ENCODE measurements at regions not wholly inside any gene's neighbourhood (a gene's known extent, or its start where the extent isn't known, plus 50 kb on each side); places are given as distances from the start of the nearest gene placed in this dataset.

DNA sequence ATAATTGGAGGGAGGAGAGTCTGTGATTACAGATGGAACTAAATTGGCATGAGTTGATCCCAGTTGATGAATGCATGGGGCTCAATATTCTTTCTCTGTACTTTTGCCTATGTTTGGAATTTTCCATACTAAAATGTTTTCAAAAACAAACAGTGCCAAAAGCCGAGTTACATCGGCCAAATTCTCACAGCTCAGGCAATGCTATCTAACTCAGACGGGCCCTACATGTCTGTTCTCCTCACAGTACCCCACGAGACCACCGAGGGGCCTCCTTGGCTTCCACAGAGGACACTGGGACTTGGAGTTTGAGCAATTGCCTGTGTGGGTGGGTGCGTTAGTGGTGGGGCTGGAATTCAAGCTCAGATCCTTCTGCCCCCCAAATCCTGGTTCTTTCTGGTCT is 413.2 kb downstream of the CDH26 start:
- no peak for DNase-seq (ENCODE audit: low spot score)

DNA sequence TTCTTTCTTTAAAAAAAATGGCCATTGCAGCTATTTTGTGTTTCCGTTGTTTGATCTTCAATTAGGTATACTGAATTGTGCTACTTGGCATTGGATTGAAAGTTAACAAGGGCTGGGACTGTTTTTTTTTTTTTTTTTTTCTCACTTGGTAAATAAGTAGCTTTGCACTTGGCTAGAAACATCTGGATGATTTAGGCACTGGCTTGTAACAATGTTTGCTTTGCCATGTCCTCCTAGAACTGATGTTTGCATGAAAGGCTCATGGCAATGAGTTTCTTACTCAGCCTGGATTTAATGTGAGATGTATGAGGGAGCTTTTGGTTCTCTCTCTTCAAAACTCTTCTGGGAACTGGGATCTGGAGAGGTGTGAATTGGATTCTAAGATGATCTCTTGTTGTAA is 414.1 kb downstream of the CDH26 start:
- DNase-seq (ENCODE audit: low spot score) = no peak

DNA sequence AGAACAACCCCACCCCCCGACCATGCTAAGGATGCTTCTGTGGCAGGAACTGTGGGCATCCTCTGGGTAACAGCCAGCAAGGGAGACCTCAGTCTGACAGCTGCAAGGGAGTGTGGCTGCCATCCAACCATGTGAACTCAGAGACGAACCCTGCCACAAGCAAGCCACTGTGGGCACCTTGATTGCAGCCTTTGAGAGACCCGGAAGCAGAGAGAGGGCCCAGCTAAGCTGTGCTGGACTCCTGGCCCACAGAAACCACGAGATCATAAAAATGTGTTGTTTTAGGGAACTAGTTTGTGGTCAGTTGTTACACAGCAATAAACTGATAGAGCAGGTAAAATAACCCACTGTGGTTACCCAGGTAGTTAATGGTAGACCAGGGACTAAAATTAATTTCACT is 414.6 kb downstream of the CDH26 start:
- no peak for DNase-seq (ENCODE audit: low spot score)

DNA sequence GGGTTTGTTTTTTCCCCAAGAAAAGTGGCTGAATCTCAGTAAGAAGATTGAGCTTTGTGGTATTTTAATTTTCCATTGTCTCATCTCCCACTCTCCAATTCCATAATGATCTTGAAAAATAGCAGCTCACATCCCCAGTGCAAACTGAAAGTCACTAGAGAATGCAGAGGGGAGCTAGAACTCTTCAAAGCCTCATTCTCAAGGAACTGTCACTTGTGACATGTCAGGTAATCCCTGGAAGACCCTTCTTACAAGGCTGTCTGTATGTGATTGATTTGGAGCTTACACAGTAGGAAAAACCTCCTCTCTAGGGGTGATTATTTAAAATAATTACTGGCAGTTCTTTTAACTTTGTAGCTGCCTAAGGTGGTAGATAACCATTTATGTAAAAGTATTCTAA is 420.4 kb downstream of the CDH26 start:
- no peak for DNase-seq (ENCODE audit: low spot score)

DNA sequence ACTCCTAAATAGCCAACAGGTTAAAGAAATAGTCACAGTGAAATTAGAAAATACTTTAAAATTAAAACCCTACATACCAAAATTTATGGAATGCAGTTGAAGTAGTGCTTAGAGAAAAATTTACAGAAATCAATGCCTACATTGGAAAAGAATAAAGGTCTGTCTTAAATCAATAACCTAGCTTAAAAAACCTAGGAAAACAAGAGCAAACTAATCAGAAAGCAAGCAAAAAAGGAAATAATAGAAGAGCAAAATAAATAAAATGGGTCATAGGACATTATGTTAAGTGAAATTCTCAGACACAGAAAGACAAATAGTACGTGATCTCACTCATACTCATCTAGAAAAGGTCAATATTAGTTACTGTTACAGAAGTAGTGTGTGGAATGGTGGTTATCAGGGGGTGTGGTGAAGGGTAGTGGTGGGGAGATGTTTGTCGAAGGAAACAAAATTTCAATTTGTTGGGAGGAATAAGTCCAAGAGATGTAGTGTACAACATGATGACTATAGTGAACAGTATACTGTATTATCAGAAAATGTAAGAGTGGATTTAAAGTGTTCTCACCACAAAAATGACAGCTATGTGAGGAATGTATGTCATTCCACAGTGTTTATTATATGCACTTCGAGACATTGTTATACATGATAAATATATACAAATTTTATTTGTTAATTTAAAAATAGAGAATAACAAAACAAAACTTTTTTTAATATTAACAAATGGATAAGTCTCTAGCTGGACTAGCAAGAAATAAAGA is 423.6 kb downstream of the CDH26 start:
- DNase-seq (ENCODE audit: low spot score) = no peak

DNA sequence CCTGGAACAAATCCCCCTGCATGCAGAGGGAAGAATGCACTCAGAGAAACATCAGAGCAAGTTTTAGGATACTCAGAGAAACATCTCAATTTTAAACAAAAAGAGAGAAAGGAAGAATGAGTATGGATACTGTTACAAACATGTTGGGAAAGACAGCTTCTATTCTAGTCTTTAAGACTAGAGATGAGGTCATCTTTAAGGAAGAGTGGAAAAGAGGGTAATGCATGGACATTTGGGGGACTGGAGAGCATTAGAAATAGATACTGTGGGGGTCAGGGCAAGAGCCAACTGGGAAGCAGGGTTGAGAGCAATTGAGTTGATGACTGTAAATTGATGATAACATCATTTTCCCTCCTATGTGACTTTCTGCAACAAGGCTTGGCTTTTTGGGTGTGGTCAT is 431.2 kb downstream of the CDH26 start:
- DNase-seq (ENCODE audit: low spot score) = no peak

DNA sequence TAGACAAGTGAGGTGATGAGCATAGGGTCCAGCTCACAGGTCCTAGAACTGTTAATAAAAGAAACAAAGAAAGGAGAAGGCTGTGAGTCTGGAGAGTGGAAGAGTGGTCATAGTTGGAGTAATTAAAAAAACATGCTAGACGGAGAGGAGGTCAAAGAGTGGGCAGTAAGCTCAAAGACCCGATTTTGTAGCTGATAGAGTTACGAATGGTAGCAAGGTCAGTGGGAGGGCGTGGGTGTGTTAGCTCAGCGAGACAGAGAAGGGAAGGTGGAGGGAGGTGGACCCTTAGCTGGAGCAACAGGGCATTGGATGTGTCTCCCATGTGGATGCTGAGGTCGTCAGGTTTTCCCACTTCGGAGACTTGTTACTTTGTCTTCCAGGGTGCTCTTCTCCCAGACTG is 431.7 kb downstream of the CDH26 start:
- no peak for DNase-seq (ENCODE audit: low spot score)

DNA sequence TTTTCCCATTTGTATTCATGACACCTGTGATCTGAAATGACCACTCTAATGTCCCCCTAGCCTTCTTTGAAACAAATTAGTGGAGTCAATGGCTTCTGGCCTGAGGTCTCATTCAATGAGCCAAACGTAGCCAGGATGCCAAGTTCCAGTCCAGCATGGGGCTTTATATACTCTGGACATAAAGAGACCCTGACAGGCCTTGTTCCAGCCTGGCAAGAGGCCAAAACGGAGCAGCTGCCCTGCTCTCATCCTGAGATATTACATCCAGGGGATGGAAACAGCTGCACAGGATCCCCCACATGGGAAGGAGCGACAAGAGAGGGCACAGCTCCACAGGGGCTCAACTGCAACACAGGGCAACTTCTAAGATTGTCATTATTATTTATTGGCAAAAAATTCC is 437.8 kb downstream of the CDH26 start:
- DNase-seq (ENCODE audit: low spot score) = no peak

DNA sequence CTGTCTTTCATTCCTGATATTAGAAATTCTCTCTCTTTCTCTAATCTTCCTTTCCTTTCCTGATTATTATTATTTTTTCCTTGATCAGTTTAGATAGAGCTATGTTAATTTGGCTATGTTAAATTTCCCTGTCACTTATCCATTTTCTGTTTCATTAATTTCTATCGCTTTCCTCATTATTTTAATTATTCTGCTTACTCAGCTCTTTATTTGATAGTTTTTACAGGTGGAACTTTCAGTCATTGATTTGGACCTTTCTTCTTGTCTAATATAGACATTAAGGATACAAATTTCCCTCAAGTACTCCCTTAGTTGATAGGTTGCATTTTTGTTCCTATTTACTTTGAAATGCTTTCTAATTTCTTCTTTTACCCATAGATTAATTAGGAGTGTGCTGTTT is 442.3 kb downstream of the CDH26 start:
- DNase-seq (ENCODE audit: low spot score) = no peak

DNA sequence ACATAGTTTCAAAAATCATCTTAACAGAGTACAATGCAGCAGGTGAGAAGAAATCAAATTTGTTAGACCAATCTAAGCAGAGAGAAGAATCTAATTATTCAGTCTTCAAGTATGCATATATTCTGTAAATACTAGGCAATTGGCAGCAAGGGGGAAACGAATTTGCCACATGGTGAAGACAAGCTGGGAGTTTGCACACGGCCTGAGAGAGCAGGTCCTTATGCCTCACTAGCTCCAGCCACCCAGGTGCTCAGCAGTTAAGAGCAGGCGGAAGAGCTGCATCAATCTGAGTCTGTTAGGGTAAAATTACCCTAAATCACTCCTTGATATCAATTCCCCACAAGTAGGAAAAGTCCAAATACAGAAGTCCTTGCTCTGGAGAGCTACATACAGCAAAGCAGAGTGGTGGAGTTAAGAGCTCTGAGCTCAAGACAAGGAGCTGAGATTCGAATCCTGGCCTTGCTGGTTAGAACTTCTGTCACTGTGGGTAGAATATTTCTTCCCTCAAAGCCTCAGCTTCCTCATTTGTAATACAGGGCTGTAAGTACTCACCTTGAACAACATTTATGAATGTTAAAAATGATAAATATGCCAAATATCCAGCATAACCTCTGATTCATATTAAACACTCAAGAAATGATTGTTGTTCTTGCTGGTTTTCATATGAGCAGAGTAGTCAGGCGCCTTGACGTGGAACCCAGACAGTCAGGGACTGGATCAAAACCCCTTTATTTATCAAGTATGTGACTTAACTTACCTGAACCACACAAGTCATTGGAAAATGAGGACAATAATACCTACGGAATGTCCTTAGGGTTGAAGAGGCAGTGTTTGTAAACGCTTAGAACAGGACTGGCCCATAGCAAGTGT is 444.2 kb downstream of the CDH26 start:
- no peak for DNase-seq (ENCODE audit: low spot score)

DNA sequence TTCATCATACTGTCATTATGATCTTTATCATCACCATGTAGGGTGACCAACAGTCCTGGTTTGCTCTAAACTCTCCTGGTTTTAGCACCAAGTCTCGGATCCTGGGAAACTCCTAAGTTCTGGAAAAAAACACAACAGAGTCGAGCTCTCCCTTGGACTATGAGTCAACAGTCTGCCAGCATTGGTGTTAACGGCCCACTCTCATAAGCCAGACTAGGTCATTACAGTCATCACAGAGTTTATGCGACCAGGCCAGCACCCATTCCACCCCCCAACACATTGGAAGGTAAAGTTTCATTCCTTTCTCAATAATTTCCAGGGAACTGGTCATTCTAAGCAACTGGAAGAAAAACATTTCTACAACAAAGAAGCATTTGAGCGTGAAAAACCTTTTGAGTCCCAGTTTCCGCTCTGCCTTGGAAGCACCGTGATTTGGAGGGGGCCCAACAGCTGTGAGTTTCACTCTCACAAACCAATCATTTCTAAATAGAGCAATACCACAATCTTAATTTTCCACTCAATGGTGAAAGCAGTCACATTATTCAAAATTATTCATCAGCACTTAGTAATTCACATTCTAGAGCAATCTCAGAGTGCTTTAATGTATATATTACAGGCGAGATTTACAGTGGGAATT is 445.0 kb downstream of the CDH26 start:
- no peak for DNase-seq (ENCODE audit: low spot score)

DNA sequence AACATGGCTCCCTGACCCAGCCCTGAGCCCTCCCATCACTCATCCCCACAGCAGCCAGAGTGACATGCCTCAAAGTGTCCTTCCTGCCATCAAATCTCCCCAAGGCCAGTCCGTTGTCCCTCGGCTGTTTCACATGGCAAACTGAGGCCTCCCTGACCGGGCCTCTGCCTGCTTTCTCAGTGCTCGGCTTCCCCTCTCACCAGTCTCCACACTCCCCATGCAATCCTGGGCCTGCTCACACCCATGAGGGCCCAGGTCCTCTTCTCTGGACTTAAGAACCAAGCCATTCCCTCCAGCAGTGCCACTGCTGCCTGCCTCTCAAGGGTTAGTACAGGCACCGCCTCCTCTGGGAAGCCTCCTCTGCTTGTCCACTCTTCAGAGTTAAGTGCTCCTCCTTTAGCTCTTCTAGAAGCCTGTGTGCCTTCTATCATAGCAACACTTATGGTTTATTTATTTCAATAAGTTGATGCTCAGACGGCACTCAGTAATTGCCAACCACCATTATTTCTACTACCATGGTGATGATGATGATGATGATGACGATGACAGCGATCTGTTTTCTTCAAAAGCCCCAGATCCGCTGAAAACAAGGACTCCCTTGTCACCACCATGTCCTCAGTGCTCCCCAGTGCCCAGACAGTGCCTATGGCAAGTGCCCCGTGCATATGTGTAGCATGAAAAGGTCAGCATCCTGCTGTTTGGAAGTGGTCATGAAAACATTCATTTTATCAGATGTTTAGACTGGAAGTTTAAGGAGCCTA is 449.0 kb downstream of the CDH26 start:
- DNase-seq (ENCODE audit: low spot score) = no peak

DNA sequence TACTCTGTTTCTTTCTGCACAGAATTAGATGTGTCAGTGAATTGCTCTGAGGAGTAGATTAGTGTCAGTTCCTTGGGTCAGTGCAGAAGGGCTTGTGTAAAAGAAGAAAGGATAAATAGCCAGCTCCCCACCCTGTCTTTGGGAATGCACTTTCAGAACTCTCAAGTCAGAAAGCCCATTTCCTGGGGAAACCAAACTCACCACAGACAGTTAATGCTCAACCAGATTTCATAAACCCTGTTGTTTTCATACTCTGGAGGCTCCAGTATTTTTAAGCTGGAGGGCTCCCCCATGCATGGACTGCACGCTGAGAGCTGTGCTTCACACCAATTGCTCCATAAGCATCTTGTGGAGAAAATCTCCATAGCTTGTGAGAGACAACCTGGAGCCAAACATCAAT is 449.7 kb downstream of the CDH26 start:
- DNase-seq (ENCODE audit: low spot score) = no peak

DNA sequence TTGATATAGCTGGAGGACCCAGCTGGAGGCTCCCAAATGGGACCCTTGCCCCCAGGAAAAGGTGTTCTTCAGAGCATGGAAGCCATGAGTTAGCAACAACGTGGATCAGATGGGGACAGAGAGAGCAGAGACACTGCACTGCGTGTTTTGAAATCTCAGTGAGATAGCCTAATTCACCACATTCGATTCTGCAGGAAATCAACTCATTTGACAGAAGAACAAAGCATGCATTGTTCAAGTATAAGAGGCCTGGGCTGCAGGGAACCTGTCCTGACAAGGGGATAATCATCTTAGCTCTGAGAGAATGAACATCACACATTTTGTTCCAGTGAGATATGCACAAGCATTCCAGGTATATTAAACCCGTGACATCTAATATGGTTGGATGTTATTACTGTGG is 450.2 kb downstream of the CDH26 start:
- no peak for DNase-seq (ENCODE audit: low spot score)

DNA sequence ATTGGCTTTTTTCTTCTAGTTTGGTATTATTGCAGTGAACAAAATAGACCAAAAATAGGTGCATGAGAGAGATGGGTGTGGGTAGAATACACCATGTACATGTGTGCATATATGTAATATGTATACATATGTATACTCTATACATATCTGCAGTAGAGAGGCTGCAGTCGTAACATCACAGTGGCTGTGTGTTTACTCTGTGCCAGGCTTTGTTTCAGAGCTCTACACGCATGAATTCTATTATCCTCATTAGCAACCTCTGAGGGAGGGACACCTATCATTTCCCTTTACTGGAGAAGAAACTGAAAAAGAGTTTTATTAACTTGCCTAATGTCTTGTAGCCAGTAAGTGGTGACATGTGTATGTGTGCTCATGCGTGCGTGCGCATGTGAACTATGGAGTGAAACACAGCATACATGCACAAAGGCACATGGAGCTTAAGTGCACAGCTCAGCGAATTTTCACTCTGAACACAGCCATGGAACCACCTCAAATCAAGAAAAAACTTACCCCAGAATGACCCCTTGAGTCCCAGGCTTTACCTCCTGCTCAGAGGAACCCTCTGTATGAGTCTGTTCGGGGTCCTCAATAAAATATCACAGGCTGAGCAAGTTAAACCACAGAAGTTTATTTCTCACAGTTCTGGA is 452.5 kb downstream of the CDH26 start:
- no peak for DNase-seq (ENCODE audit: low spot score)

DNA sequence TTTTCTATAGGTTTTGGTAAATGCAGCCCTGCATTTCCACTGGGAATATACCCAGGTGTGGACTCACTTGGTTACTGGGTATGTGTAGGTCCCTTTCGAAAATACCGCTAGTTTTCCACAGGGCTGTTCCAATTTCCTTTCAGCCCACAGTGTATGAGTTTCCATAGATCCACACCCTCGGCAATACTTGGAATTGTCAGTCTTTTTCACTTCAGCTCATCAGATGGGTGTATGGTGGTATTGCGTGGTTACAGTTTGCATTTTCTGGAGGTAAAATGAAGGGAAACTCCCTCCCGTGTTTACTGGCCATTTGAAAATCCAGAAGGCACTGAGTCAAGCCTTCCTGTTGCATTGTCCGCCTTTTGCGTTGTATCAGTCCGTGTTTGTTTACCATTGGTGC is 453.6 kb downstream of the CDH26 start:
- DNase-seq (ENCODE audit: low spot score) = no peak

DNA sequence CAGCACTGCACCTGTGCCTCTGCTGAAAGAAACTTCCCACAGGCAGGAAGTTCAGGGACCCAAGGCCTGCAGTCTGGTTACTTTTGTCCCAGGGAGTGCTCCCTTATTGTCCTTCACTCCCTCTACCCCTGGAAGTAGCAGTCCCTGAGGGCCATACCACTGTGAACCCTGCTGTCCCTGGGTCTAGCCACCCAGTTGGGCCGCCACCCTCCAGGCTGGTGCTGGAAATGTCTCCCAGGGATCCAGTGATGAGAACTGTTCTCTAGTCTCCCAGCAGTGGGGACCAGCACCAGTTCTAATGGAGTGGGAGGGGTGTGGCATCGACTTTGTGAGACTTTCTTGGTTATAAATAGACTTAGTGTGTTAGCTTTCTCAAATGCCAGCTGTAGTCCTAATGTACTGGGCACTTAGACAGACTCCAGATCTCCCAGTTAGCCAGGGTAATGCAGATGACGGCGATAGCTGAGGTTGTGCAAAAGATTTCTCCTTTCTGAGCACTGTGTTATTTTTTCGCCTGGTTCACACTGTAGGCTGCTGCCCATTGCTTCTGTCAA is 462.5 kb downstream of the CDH26 start:
- DNase-seq (ENCODE audit: low spot score) = no peak

DNA sequence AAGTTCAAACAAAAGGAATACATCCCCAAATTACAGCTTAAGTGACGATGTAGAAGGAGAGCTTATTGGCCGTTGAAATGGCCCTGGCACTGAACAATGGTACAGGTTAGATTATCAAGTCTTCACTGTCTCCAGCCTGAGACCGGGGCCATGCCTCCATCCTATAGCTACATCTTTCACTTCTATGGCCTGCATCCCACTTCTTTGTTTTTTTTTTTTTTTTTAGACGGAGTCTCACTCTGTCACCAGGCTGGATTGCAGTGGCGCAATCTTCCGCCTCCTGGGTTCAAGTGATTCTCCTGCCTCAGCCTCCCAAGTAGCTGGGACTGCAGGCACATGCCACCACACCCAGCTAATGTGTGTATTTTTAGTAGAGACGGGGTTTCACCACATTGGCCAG is 464.6 kb downstream of the CDH26 start:
- DNase-seq (ENCODE audit: low spot score) = no peak

DNA sequence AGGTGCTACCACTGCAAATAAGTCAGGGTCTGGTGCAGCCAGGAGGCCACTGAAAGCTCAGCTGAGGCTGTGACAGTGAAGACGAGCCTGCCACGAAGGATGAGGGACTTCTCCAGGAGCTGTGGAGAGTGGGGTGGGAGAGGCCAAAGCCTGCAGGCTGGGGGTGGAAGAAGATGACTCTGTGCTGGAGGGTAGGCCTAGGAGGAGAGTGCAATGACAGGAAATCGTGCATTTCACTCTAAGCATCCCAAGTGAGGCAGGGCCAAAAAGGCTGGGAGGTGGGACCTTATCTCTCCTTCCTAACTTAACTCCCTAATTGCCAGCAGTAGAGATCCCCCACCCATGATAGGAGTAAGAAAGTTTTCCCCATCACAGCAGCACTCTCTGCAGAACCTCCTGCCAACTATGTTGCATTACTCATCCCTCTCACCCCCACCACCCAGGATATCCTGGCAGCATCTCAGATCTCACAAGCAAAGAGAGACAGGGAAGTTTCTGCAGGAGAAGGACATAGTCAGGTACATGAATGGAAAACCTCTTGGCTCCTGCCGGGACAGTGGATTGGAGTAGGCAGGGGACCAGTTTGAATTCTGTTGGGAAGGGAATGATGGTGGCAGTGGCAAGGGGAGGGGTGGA is 466.2 kb downstream of the CDH26 start:
- no peak for DNase-seq (ENCODE audit: low spot score)

DNA sequence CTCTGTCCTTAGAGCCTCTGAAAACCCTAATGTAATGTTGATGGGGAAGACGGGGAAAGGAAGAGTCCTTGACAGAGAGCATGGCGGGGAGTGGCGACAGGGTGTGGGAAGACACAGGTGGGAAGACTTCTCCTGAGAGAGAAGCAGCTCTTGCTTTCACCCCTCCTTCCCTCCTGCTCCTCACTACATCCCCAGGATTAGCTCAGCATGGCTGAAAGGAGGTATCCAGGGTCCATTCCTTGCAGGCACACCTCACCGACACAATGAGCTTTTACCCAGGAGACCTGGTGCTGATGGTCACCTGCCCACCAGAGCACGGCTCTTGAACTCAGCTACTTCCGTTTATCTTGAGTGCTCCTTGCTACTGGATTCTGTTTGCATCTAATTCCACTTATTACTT is 469.3 kb downstream of the CDH26 start:
- DNase-seq (ENCODE audit: low spot score) = no peak

DNA sequence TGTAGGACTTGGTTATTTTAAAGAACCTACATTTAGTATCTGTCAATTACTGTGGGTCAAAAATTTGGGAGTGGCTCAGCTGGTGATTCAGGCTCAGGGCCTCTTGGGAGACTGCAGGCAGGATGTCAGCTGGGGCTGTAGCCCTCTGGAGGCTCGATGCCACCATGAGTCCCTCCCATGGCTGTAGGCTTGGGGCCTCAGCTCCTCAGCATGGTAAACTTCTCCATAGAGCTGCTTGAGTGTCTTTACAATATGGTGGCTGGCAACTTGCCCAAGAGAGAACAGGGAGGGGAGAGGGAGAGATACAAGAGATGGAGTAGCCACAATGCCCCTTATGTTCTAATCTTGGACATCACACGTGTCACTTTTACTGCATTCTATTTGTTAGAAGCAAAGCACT is 470.4 kb downstream of the CDH26 start:
- no peak for DNase-seq (ENCODE audit: low spot score)

Data from hepatic stellate cell (primary cell).